Activated CD4-positive, alpha-beta T cell treated with anti-CD3 and anti-CD28 coated beads, Interleukin-2, amount 10 ng/mL, durations not matched to agents 7 days and 5 days (primary cell): ENCODE measurements at regions not wholly inside any gene's neighbourhood (a gene's known extent, or its start where the extent isn't known, plus 50 kb on each side); places are given as distances from the start of the nearest gene placed in this dataset.

ENCODE experiments used
- CTCF ChIA-PET: fragments of 350-600 bp; sonication (Branson Sonifier 250); formaldehyde crosslinking; loops from one replicate; lab custom pipeline; 2021; ENCODE audit warnings: antibody characterized with exemption; lab: Charles Lee
- POLR2A ChIA-PET: fragments of 350-600 bp; sonication (Branson Sonifier 250); formaldehyde crosslinking; loops from one replicate; lab custom pipeline; 2021; ENCODE audit warnings: antibody characterized with exemption; lab: Charles Lee
- DNase-seq: peaks from one replicate; pipeline ENCODE4 v3.0.0-alpha.2; 2020
- H3K27ac Mint-ChIP-seq: one replicate; pipeline ENCODE4 v1.8.0; 2021; ENCODE audit warnings: mild to moderate bottlenecking, moderate library complexity, mixed read lengths
- H3K27me3 Mint-ChIP-seq: one replicate; pipeline ENCODE4 v1.8.0; 2021; ENCODE audit warnings: mixed read lengths
- H3K36me3 Mint-ChIP-seq: one replicate; pipeline ENCODE4 v1.8.0; 2021; ENCODE audit warnings: low read depth, mixed read lengths
- H3K4me1 Mint-ChIP-seq: one replicate; pipeline ENCODE4 v1.8.0; 2021; ENCODE audit warnings: mixed read lengths
- H3K4me3 Mint-ChIP-seq: one replicate; pipeline ENCODE4 v1.8.0; 2021; ENCODE audit warnings: mild to moderate bottlenecking, moderate library complexity, mixed read lengths
- H3K9me3 Mint-ChIP-seq: one replicate; pipeline ENCODE4 v1.8.0; 2021; ENCODE audit warnings: mixed read lengths

DNA sequence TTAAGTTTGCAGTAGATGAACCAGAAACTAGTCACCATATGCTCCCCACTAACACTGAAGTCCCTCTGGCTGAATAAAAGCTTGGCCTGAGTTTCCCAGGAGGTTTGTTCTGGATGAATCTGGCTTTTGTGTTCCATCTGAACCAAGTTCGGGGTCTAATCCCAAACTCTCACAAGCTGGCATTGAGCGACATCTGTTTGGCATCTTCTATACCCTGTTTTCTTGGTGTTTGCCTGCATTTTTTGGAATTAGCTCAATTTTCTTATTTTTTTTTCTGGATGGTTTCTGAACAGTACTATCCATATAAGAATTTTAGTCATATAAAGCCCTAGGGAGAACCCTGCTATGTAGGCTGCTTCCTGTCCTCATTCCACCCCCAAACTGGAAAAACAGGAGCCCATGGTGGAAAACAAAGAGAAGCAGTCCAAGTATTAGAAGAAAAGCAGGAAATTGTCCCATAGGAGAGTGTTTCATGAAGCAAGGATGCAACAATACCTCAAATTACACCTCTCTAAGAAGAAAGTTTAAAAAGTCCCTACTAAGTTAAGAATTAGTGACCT, 737.1 kb downstream of the DHX35 start:
- H3K4me3 Mint-ChIP-seq, result no peak overlapping the region
- no peaks in the 10 kb centered on the region for H3K4me1 Mint-ChIP-seq
- ChIA-PET CTCF (no interaction called here), POLR2A (no interaction called here)
- H3K27me3 Mint-ChIP-seq, result no peaks in the 10 kb centered on the region
- no peaks in the 10 kb centered on the region for H3K9me3 Mint-ChIP-seq
- no peak for DNase-seq
- no peak overlapping the region for H3K27ac Mint-ChIP-seq
- H3K36me3 Mint-ChIP-seq, result no peaks in the 10 kb centered on the region

DNA sequence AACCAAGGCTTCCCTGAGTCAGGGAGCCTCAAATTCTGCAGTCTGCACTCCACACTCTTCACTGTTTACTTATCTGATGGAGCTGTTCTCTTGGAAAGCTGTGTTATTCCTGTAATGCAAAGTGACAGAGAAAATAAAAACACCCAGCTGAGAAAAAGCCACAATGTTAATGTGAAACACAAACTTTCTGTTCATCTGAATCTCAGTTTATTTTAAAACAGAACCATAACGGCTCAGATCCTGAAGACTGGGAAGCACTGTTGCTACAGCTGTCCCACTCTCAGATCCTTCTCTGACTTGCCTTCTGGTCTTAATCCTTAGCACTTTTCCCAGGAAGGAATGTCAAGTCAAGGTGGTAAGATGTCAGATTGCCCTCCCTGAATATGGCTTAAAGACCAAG, 736.6 kb downstream of the DHX35 start:
- Mint-ChIP-seq H3K27ac (no peak overlapping the region), H3K36me3 (no peaks in the 10 kb centered on the region), H3K27me3 (no peaks in the 10 kb centered on the region), H3K4me3 (no peak overlapping the region), H3K4me1 (no peaks in the 10 kb centered on the region), H3K9me3 (no peaks in the 10 kb centered on the region)
- POLR2A ChIA-PET, result no interaction called here
- CTCF ChIA-PET, result no interaction called here
- DNase-seq, result no peak

DNA sequence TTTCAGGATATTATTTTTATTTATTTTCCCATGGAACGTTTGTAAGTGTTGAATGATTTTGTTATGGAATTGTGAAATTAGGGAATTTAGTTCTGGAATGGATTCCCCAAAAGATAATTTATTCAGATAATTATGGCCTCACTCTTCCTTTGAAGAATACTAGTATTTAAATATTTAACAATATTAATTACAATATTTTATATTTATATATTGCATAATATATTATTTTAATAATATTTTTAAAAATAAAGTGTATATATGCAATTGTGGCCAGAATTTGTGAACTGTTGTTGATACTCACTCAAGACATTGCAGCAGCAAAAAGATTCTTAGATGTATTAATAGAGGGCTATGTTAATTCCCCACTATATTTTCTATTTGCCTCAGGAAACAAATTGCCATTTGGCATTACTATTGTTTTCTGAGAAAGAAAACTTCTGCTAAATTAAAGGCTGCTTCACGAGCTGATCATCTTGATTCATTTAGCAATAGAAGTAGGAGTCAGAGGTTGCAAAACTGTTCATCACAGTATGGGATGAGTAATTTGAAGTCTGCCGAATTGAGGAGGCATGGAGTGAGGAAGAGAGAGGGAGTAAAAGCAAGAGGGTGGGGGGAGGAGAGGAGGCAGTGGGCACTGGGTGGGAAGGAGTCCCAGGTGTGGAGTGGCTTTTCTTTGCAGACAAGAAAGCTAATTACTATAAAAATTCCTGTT, 729.2 kb downstream of the DHX35 start:
- Mint-ChIP-seq H3K27ac (no peak overlapping the region), H3K9me3 (no peaks in the 10 kb centered on the region), H3K27me3 (no peaks in the 10 kb centered on the region), H3K4me3 (no peak overlapping the region), H3K4me1 (no peaks in the 10 kb centered on the region), H3K36me3 (no peaks in the 10 kb centered on the region)
- no peak for DNase-seq
- ChIA-PET CTCF (no interaction called here), POLR2A (no interaction called here)

DNA sequence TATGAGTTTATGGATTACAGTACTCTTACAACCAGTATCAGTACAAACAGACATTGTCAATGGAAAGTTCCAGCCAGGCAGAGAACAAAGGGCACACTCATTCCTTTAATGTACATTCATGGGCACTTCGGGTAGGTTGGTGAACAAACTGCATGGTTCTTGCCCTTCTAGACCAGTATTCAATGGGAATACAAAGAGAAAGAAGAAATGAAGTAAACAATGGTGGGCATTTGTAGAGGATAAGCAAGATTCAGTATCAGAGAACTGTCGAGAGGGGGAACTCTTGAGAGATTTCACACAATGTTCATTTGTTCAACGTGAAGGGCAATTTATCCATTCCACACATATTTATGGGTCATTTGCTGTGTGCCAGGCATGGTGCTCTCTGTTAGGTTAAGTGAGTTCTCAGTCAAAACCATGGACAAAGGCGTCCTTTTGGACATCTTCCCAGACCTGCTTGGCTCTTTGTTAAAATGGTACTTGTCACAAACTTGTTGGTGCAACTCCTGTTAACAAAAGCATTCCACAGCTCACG, 714.8 kb downstream of the DHX35 start:
- POLR2A ChIA-PET, result no interaction called here
- Mint-ChIP-seq H3K36me3 (no peaks in the 10 kb centered on the region), H3K27me3 (no peaks in the 10 kb centered on the region), H3K4me1 (no peaks in the 10 kb centered on the region), H3K27ac (no peak overlapping the region), H3K4me3 (no peak overlapping the region), H3K9me3 (peaks cover 3% of the 10 kb centered on the region)
- CTCF ChIA-PET, result no interaction called here
- no peak for DNase-seq

DNA sequence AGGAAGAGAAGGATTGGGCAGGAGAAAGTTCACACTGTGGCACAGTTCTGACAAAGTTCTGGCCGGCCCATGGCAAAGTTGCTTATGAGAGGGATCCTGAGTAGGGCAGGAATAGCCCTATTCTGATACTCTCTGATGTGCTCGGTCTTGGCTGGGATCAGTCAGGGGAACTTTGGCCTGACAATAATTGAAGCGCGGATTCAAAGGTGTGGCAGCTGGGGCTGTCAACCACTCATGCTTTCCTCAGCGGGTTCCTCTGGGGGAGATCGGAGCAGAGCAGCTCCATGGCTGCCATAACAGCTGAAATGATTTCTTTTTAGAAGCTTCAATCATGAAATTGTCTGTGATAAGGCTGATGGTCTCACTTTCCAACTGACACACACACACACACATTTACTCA, 714.1 kb downstream of the DHX35 start:
- POLR2A ChIA-PET, result no interaction called here

DNA sequence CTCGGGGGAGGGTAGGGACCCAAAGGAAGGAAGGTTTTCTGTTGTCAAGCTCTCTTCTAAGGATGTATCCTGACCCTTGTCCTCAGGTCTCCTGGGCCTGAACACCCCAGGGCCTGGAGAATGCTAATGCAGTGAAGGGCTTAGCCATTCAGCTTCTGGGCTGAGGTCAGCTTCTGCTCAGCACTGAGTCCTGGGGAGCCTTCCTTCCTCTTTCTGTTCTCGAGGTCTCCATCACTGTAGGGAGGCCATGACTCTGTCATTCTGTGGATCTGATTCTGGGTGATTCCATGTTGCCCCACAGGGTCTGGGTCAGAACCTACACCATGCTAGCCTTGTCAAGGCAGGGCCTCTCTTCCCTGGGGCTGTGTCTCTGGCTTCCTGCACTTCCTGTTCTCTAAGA, 712.7 kb downstream of the DHX35 start:
- Mint-ChIP-seq H3K27ac (no peak overlapping the region), H3K36me3 (no peaks in the 10 kb centered on the region), H3K4me3 (no peak overlapping the region), H3K4me1 (no peaks in the 10 kb centered on the region), H3K9me3 (peaks cover 3% of the 10 kb centered on the region), H3K27me3 (no peaks in the 10 kb centered on the region)
- no peak for DNase-seq
- ChIA-PET CTCF (no interaction called here), POLR2A (no interaction called here)

More for the DNA sequence above, 714.1 kb downstream of the DHX35 start:
- DNase-seq, result no peak
- CTCF ChIA-PET, result no interaction called here
- Mint-ChIP-seq H3K9me3 (peaks cover 3% of the 10 kb centered on the region), H3K36me3 (no peaks in the 10 kb centered on the region), H3K27ac (no peak overlapping the region), H3K4me1 (no peaks in the 10 kb centered on the region), H3K4me3 (no peak overlapping the region), H3K27me3 (no peaks in the 10 kb centered on the region)

DNA sequence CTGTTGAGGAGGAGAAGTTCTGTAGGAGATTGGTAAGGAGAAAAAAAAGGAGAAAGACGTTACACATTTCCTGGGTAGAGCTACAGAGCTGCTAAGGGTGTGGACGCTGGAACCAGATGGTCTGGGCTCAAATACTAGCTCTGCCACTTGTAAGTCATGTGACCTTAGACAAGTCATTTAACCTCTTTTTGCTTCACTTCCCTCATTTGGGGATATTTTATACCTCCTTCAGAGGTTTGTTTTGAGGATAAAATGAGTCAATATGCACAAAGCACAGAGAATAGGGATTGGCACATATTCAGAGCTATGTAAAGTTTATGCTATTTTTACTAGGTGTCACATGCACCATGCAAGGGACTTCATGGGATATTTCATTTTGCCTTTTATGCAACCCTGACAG, 708.8 kb downstream of the DHX35 start:
- Mint-ChIP-seq H3K4me1 (no peaks in the 10 kb centered on the region), H3K9me3 (no peaks in the 10 kb centered on the region), H3K27ac (no peak overlapping the region), H3K4me3 (no peak overlapping the region), H3K36me3 (no peaks in the 10 kb centered on the region), H3K27me3 (no peaks in the 10 kb centered on the region)
- DNase-seq, result no peak
- CTCF ChIA-PET, result no interaction called here
- POLR2A ChIA-PET, result no interaction called here

DNA sequence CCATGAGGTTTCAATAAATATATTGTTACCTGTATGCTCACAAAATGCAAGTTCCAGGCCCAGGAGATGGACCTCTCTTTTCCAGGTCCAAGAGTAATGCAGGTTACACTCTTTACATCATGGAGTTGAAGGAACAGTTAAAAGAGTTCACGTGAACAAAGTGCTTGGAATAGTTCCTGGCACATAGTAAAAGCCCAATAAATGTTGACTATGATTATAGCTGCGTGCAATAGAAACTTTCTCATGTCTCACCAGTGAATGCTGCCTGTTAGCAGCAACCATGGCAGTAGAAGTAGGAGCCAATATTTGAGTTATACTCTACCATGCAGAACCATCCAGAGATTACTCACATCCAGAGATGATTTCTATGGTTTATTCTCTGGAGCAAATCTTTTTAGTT, 707.5 kb downstream of the DHX35 start:
- Mint-ChIP-seq H3K27ac (no peak overlapping the region), H3K4me3 (no peak overlapping the region), H3K27me3 (no peaks in the 10 kb centered on the region), H3K4me1 (no peaks in the 10 kb centered on the region), H3K9me3 (no peaks in the 10 kb centered on the region), H3K36me3 (no peaks in the 10 kb centered on the region)
- no peak for DNase-seq
- ChIA-PET CTCF (interaction anchor here (0.5 kb wide), 1 partner anchor 1098 kb away, joined by 3 read pairs; no protein-coding TSS in a partner anchor), POLR2A (no interaction called here)

DNA sequence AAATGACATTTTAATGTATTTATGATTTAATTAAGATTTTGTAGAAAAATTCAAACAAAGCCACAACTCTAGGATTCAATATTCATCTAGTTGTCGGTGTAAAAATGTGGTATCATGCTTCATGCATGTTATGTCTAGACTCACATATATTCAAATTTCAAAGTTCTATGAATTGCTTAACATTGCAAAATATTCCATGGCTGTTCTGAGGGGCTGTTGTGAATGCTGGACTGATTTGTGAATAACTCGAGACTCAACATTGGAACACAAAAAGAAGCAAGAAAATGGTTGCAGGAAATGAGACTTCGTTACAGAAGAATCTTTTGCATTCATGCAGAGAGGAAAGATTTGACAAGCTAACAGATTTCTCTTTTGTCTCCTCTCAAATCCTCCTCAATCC, 705.9 kb downstream of the DHX35 start:
- H3K9me3 Mint-ChIP-seq, result no peaks in the 10 kb centered on the region
- H3K36me3 Mint-ChIP-seq, result no peaks in the 10 kb centered on the region
- H3K4me1 Mint-ChIP-seq, result no peaks in the 10 kb centered on the region
- H3K27me3 Mint-ChIP-seq, result no peaks in the 10 kb centered on the region
- no peak overlapping the region for H3K27ac Mint-ChIP-seq
- ChIA-PET CTCF (no interaction called here), POLR2A (no interaction called here)
- no peak overlapping the region for H3K4me3 Mint-ChIP-seq
- DNase-seq, result no peak

DNA sequence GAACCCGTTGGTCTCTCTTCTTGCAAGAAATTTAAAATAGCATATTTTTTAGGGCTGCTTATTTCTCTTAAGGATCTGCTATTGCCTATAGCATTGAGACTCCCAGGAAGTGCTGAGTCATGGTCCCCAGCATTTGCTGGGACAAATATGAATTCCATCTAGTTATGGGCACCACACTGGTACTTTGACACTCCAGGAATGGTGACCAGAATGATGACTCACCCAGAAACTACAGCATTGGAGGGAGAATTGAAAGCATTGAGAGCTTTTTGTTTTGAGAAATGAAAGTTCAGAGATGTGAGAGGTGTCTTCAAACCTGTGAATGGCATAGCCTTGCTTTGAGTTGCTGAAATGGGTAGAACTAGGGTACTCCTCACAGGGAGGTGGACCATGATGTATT, 699.7 kb downstream of the DHX35 start:
- H3K27ac Mint-ChIP-seq, result no peak overlapping the region
- no peaks in the 10 kb centered on the region for H3K4me1 Mint-ChIP-seq
- no peaks in the 10 kb centered on the region for H3K27me3 Mint-ChIP-seq
- ChIA-PET CTCF (interaction anchor here (0.5 kb wide), 1 partner anchor 262 kb away, joined by 3 read pairs; no protein-coding TSS in a partner anchor), POLR2A (no interaction called here)
- no peaks in the 10 kb centered on the region for H3K36me3 Mint-ChIP-seq
- no peak for DNase-seq
- no peak overlapping the region for H3K4me3 Mint-ChIP-seq
- no peaks in the 10 kb centered on the region for H3K9me3 Mint-ChIP-seq

DNA sequence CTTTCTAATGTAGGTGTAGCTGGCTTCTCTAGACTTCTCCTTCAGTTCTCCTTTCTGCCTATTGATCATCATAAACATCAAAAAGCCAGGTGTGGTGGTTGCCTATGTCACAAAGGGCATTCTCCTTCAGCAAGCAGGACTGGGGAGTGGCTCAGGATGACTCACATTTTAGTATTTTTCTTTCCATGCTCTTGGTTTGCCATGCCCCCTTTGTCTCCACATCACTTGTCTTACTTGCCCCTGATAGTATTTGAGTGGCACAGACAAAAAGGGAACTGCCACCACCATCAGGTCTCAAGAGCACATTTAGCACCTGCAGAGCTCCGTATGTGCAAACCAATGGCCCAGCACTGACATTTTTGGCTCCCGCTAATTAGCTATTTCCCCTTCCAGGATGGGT, 698.8 kb downstream of the DHX35 start:
- no peak for DNase-seq
- Mint-ChIP-seq H3K4me3 (no peak overlapping the region), H3K9me3 (no peaks in the 10 kb centered on the region), H3K36me3 (no peaks in the 10 kb centered on the region), H3K4me1 (no peaks in the 10 kb centered on the region), H3K27ac (no peak overlapping the region), H3K27me3 (no peaks in the 10 kb centered on the region)
- ChIA-PET CTCF (interaction anchor here (0.5 kb wide), 1 partner anchor 262 kb away, joined by 3 read pairs; no protein-coding TSS in a partner anchor), POLR2A (no interaction called here)

DNA sequence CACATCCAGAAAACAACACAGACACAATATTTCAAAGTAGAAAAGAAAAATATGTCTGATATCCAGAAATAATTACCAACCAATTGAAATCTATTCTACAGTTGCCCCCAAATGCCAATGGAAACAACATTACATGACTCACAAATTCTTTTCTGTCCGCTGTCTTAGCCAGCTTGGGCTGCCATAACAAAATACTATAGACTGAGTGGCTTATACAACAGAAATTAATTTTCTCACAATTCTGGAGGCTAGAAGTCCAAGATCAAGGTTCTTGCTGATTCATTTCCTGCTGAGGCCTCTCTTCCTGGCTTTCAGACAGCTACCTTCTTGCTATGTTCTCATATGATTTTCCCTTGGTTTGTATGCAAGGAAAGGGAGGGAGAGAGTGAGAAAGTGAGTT, 698.1 kb downstream of the DHX35 start:
- Mint-ChIP-seq H3K4me1 (no peaks in the 10 kb centered on the region), H3K27me3 (no peaks in the 10 kb centered on the region), H3K4me3 (no peak overlapping the region), H3K36me3 (no peaks in the 10 kb centered on the region), H3K9me3 (no peaks in the 10 kb centered on the region), H3K27ac (no peak overlapping the region)
- no peak for DNase-seq
- CTCF ChIA-PET, result no interaction called here
- POLR2A ChIA-PET, result no interaction called here

DNA sequence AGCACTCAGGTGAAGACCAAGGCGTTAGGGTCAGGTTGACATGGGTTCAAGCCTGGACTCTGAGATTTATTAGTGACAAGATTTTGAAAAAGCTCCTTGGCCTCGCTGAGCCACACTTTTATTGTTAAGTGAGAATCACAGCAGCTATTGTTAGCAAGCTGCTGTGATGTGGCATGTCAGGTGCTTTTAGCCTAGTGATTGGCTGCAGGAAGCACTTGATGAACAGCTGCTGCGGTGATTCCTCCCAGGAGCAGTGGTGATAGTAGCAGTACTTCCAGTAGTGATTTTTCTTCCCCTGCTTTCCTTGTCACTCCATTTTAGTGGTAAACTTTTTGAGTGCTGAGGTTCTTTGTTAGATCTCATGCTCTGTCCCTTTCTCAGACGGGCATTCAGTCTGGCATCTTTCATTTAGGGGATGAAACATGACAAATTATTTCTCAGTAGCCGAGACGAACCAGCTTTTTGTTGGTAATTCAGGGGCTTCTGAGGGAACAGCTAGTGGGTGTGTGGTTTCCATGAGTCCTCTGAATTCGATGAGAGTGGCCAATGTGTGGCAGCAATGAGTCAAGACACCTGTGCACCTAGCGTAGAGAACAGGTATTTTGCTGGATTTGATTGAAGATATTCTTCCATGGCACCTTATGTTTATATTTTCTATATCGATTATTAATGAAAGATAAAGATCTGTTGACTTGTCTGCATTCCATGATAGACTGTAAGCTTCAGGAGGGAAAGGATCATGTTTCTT, 696.7 kb downstream of the DHX35 start:
- Mint-ChIP-seq H3K9me3 (no peaks in the 10 kb centered on the region), H3K36me3 (no peaks in the 10 kb centered on the region), H3K4me3 (no peak overlapping the region), H3K27ac (no peak overlapping the region), H3K4me1 (no peaks in the 10 kb centered on the region), H3K27me3 (no peaks in the 10 kb centered on the region)
- CTCF ChIA-PET, result no interaction called here
- POLR2A ChIA-PET, result no interaction called here
- DNase-seq, result no peak
